ENCODE measurements at regions not wholly inside any gene's neighbourhood (a gene's known extent, or its start where the extent isn't known, plus 50 kb on each side); places are given as distances from the start of the nearest gene placed in this dataset.

DNA sequence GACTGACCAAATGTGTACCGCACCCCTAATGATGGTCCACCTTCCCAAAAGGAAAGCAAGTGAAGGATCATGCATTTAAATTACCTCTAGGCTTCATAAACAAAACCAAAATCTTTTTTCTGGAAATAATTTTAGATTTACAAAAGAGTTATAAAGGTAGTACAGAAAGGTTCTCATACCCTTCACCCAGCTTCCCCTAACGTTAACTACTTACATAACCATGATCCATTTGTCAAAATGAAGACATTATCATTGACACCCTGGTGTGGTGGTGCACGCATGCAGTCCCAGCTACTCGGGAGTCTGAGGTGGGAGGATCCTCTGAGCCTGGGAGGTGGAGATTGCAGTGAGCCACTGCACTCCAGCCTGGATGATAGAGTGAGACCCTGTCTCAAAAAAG is 75.1 kb upstream of the TCF7L2 start:
- Histone ChIP-seq H4K8ac (ENCODE audit: extremely low read depth, insufficient read depth, low read length) (no peak overlapping the region), H3K23me2 (ENCODE audit: low read depth, low read length) (no peaks in the 10 kb centered on the region), H2AFZ (ENCODE audit: low read length) (no peak overlapping the region), H3K4me1 (replicated peaks in 1 of 4; ENCODE audit: control insufficient read depth in 3 of 4, insufficient read depth in 4 of 4, low read length in 3 of 4) (no peaks in the 10 kb centered on the region), H4K5ac (ENCODE audit: insufficient read length, low read depth, low read length) (no peak overlapping the region), H4K20me1 (replicated peaks in 1 of 2; ENCODE audit: control insufficient read depth in 1 of 2, insufficient read depth in 2 of 2, low read length in 2 of 2) (no peaks in the 10 kb centered on the region), H2BK120ac (replicated peaks; ENCODE audit: low read depth, low read length) (no peak overlapping the region), H3K27ac (ENCODE audit: low read depth, low read length) (no peak overlapping the region), H3K9me3 (ENCODE audit: insufficient read depth in 2 of 2, low read depth in 1 of 2, low read length in 1 of 2) (peaks cover 10 to 12% of the 10 kb centered on the region in 2 experiments), H3K36me3 (ENCODE audit: control insufficient read depth in 2 of 4, insufficient read depth in 4 of 4, low read length in 3 of 4) (peaks cover 0 to 4% (median 0%) of the 10 kb centered on the region in 4 experiments; a peak in 1 of 8 replicates), H3K79me2 (ENCODE audit: control insufficient read depth in 1 of 2, insufficient read depth in 2 of 2, low read length in 2 of 2) (no peaks in the 10 kb centered on the region), H3K18ac (ENCODE audit: extremely low read depth, low read length) (no peak overlapping the region), H2BK12ac (ENCODE audit: low read depth, low read length) (no peak overlapping the region), H3K23ac (ENCODE audit: insufficient read length) (no peak overlapping the region), H3K4ac (replicated peaks; ENCODE audit: insufficient read length, low read depth, low read length) (no peak overlapping the region), H3K79me1 (ENCODE audit: low read depth, low read length) (no peaks in the 10 kb centered on the region), H2BK15ac (ENCODE audit: low read length) (no peak overlapping the region), H3K4me3 (ENCODE audit: extremely low read depth in 1 of 4, insufficient read depth in 2 of 4, low read depth in 3 of 4, low read length in 4 of 4) (no peak overlapping the region), H2BK20ac (ENCODE audit: low read length) (no peak overlapping the region), H3K27me3 (replicated peaks in 1 of 4; ENCODE audit: control insufficient read depth in 3 of 4, extremely low read depth in 1 of 4, insufficient read depth in 3 of 4, low read length in 3 of 4) (no peaks in the 10 kb centered on the region), H4K91ac (replicated peaks; ENCODE audit: insufficient read length, low read length) (no peak overlapping the region), H2BK5ac (ENCODE audit: low read depth, low read length) (no peak overlapping the region), H3K56ac (replicated peaks; ENCODE audit: insufficient read length, low read depth, low read length) (no peak overlapping the region), H3K14ac (ENCODE audit: insufficient read length) (no peak overlapping the region), H2AK5ac (ENCODE audit: low read depth, low read length) (no peak overlapping the region), H3K9ac (replicated peaks in 1 of 4; ENCODE audit: extremely low read depth in 1 of 4, low read depth in 3 of 4, low read length in 3 of 4) (no peak overlapping the region), H3K4me2 (ENCODE audit: insufficient read depth in 1 of 2, low read depth in 2 of 2, low read length in 2 of 2) (no peak overlapping the region)
- WGBS, 2 experiments (ENCODE audit: extremely low coverage in 1 of 2, insufficient coverage in 1 of 2, insufficient read length in 1 of 2, insufficient replicate concordance in 2 of 2, low coverage in 1 of 2, low lambda C conversion rate in 2 of 2, missing lambda C conversion rate in 1 of 2) = 93% methylated on average over 4 of the region's 4 CpGs; no CpG with 5 or more reads in 1 of the 2 experiments
- ChIA-PET CTCF (ENCODE audit: partially characterized antibody) (interaction anchor here (0.6 kb wide), 1 partner anchor 570 kb away, joined by 3 read pairs; no protein-coding TSS in a partner anchor), POLR2A (ENCODE audit: partially characterized antibody) (no interaction called here)
- FAIRE-seq = no peak
- TF ChIP-seq TBP (IDR thresholded peaks at IDR 0.05; ENCODE audit: low read depth, low read length) (no peak), SP1 (IDR thresholded peaks at IDR 0.05; ENCODE audit: low read depth, low read length) (no peak), BRCA1 (IDR thresholded peaks at IDR 0.05; ENCODE audit: low read depth, low read length) (no peak), SIRT6 (IDR thresholded peaks at IDR 0.05; ENCODE audit: low read length) (no peak), ZNF274 (IDR thresholded peaks at IDR 0.05; ENCODE audit: borderline replicate concordance, extremely low read depth, low read length) (no peak)
- DNase-seq (ENCODE audit: low read depth in 1 of 2, low spot score in 2 of 2) = no peak
